GM23248 (cell line): ENCODE measurements at regions not wholly inside any gene's neighbourhood (a gene's known extent, or its start where the extent isn't known, plus 50 kb on each side); places are given as distances from the start of the nearest gene placed in this dataset.

Experiments
- EZH2 ChIP-seq: fragments of 200-600 bp; sonication (generic); IDR thresholded peaks from 2 replicates; pipeline ENCODE4 v1.6.1; 2018; ENCODE audit warnings: antibody characterized with exemption, mild to moderate bottlenecking; ENCODE audit not compliant: insufficient read depth, poor library complexity, severe bottlenecking
- EZH2phosphoT487 ChIP-seq: fragments of 200-600 bp; sonication (generic); IDR thresholded peaks from 2 replicates; pipeline ENCODE4 v1.6.1; 2018; ENCODE audit warnings: antibody characterized with exemption, moderate library complexity, mild to moderate bottlenecking, low read depth; ENCODE audit not compliant: insufficient read depth

DNA sequence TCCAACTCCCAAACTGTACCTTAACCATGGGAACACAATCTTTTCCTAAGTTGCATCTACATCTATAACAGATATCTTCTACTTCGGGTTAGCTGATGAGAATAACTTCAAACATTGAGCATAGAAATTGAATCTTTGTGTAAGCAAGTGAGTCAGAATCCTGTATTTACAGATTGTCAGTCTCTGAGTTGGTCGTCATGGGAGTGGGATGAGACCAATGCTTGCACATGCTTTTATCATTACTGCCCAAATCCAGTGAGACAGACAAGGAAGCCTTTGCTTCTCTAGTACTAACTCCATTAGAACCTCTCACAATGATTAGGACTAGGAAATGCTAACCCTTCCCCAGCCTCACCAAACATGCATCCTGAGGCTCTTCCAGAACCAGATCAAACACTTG, 587.1 kb upstream of the ZNF717 start:
- TF ChIP-seq EZH2phosphoT487 (no peak), EZH2 (no peak)
